ENCODE measurements at regions not wholly inside any gene's neighbourhood (a gene's known extent, or its start where the extent isn't known, plus 50 kb on each side); places are given as distances from the start of the nearest gene placed in this dataset.
A peak's percentile ranks its signal among the peaks of the same experiment; 100 is the strongest.
"Not testable (repeated sequence)": the region's sequence is repeated elsewhere in the genome, so short reads cannot be mapped to it uniquely, and the experiment has no call there.

GRCh38 chr18:54433368-54433767 is 75.7 kb downstream of the C18orf54 start:
- DNase-seq (ENCODE audit: low read depth in 2 of 2): no peak

- DNase-seq (ENCODE audit: low read depth in 2 of 2): no peak
Measured at GRCh38 chr18:54433857-54434256, 76.2 kb downstream of the C18orf54 start.

- DNase-seq (ENCODE audit: low read depth in 2 of 2): no peak
Measured at GRCh38 chr18:54434453-54434852, 76.7 kb downstream of the C18orf54 start.

- no peak for DNase-seq (ENCODE audit: low read depth in 2 of 2)
Measured at GRCh38 chr18:54436501-54436900, 78.8 kb downstream of the C18orf54 start.

GRCh38 chr18:54440292-54440691 is 82.6 kb downstream of the C18orf54 start:
- no peak for DNase-seq (ENCODE audit: low read depth in 2 of 2)

GRCh38 chr18:54444319-54444914 is 86.7 kb downstream of the C18orf54 start:
- DNase-seq (ENCODE audit: low read depth in 2 of 2): peak; percentile 60 to 76

GRCh38 chr18:54453996-54454395 is 96.3 kb downstream of the C18orf54 start:
- DNase-seq (ENCODE audit: low read depth in 2 of 2): no peak

- DNase-seq (ENCODE audit: low read depth in 2 of 2): no peak
Measured at GRCh38 chr18:54465502-54465901, 107.8 kb downstream of the C18orf54 start.

- no peak for DNase-seq (ENCODE audit: low read depth in 2 of 2)
Measured at GRCh38 chr18:54466248-54467005, 108.7 kb downstream of the C18orf54 start.

- DNase-seq (ENCODE audit: low read depth in 2 of 2): no peak
Measured at GRCh38 chr18:54479365-54479764, 111.7 kb upstream of the DYNAP start.

- DNase-seq (ENCODE audit: low read depth in 2 of 2): no peak
Measured at GRCh38 chr18:54480616-54481015, 110.4 kb upstream of the DYNAP start.

GRCh38 chr18:54502451-54502850 is 88.6 kb upstream of the DYNAP start:
- DNase-seq (ENCODE audit: low read depth in 2 of 2): not testable (repeated sequence)

GRCh38 chr18:54503131-54503894 is 87.7 kb upstream of the DYNAP start:
- no peak for DNase-seq (ENCODE audit: low read depth in 2 of 2)

- no peak for DNase-seq (ENCODE audit: low read depth in 2 of 2)
Measured at GRCh38 chr18:54506516-54507261, 84.4 kb upstream of the DYNAP start.

- no peak for DNase-seq (ENCODE audit: low read depth in 2 of 2)
Measured at GRCh38 chr18:54509793-54510192, 81.3 kb upstream of the DYNAP start.

GRCh38 chr18:54515149-54515548 is 75.9 kb upstream of the DYNAP start:
- no peak for DNase-seq (ENCODE audit: low read depth in 2 of 2)

GRCh38 chr18:54517521-54517920 is 73.5 kb upstream of the DYNAP start:
- DNase-seq (ENCODE audit: low read depth in 2 of 2): no peak

GRCh38 chr18:54521846-54522245 is 69.2 kb upstream of the DYNAP start:
- no peak for DNase-seq (ENCODE audit: low read depth in 2 of 2)

GRCh38 chr18:54528942-54529376 is 62.1 kb upstream of the DYNAP start:
- no peak for DNase-seq (ENCODE audit: low read depth in 2 of 2)

GRCh38 chr18:54529444-54529843 is 61.6 kb upstream of the DYNAP start:
- no peak for DNase-seq (ENCODE audit: low read depth in 2 of 2)

GRCh38 chr18:54530285-54530684 is 60.8 kb upstream of the DYNAP start:
- DNase-seq (ENCODE audit: low read depth in 2 of 2): no peak
